Activated naive CD4-positive, alpha-beta T cell treated with anti-CD3 and anti-CD28 coated beads, Interleukin-2, amount 50 U/mL, for 72 hours (primary cell): ENCODE measurements at regions not wholly inside any gene's neighbourhood (a gene's known extent, or its start where the extent isn't known, plus 50 kb on each side); places are given as distances from the start of the nearest gene placed in this dataset.
A peak's percentile ranks its signal among the peaks of the same experiment; 100 is the strongest.

Experiments used
- ATAC-seq, 2 donors: fragments of 150-1000 bp; cut with Tn5 transposase; 2 replicates each; pipeline ENCODE4 v1.10.0; 2021; ENCODE audit warnings: mild to moderate bottlenecking in 2 of 2, moderate library complexity in 2 of 2
- DNase-seq, 2 donors: peaks; one replicate each; pipeline ENCODE4 v3.0.0; 2021 to 2022; ENCODE audit warnings: low spot score in 2 of 2
- H3K27ac Mint-ChIP-seq, 2 donors: one replicate each; pipeline ENCODE4 v1.8.0; 2022; ENCODE audit warnings: mild to moderate bottlenecking in 2 of 2, mixed read lengths in 2 of 2
- H3K36me3 Mint-ChIP-seq, 2 donors: one replicate each; pipeline ENCODE4 v1.8.0; 2022; ENCODE audit warnings: mixed read lengths in 2 of 2
- H3K9me3 Mint-ChIP-seq, 2 donors: one replicate each; pipeline ENCODE4 v1.8.0; 2022; ENCODE audit warnings: mixed read lengths in 2 of 2

DNA sequence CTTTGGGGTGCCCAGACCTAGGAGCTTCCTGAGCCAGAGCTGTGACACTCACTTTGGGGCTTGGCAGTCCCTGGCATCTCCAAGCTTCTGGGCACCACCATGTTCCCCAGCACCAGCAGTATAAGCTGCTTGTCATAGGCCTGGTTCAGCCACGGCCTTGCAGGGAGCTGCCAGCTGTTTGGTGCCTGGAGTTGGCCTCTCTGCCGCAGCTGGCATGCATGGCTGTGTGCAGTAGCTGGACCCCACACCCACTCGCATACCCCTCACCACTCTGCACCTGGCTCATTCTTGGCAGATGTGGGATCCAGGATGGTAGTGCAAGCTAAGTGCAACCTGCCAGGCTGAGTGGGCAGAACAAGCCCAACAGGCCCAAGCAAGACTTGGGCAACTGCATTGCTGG lies 73.4 kb upstream of the BRD7 start:
- no peak for ATAC-seq
- peak in 1 of 2 donors; percentile 50 for DNase-seq
- peaks cover 23 to 32% of the 10 kb centered on the region in 2 donors for H3K36me3 Mint-ChIP-seq
- peaks cover 17 to 26% of the 10 kb centered on the region in 2 donors for H3K9me3 Mint-ChIP-seq
- H3K27ac Mint-ChIP-seq, result no peak overlapping the region

- H3K36me3 Mint-ChIP-seq, result peaks cover 23 to 32% of the 10 kb centered on the region in 2 donors
- no peak for ATAC-seq
- H3K9me3 Mint-ChIP-seq, result peaks cover 17 to 26% of the 10 kb centered on the region in 2 donors
- no peak overlapping the region for H3K27ac Mint-ChIP-seq
- peak in 1 of 2 donors; percentile 33 for DNase-seq
These were observed 72.8 kb upstream of the BRD7 start for GRCh38 chr16:50441486-50442157.

- ATAC-seq (no peak), DNase-seq (no peak)
- Mint-ChIP-seq H3K36me3 (peaks cover 23 to 32% of the 10 kb centered on the region in 2 donors), H3K27ac (no peak overlapping the region), H3K9me3 (peaks cover 17 to 26% of the 10 kb centered on the region in 2 donors)
These were observed 72.2 kb upstream of the BRD7 start for GRCh38 chr16:50440991-50441390.

GRCh38 chr16:50440531-50440930 lies 71.7 kb upstream of the BRD7 start:
- H3K27ac Mint-ChIP-seq, result no peak overlapping the region
- peaks cover 17 to 26% of the 10 kb centered on the region in 2 donors for H3K9me3 Mint-ChIP-seq
- DNase-seq, result no peak
- peaks cover 23 to 32% of the 10 kb centered on the region in 2 donors for H3K36me3 Mint-ChIP-seq
- no peak for ATAC-seq

GRCh38 chr16:50437769-50438437 lies 69.1 kb upstream of the BRD7 start:
- ATAC-seq (no peak), DNase-seq (peak in 1 of 2 donors; percentile 28)
- Mint-ChIP-seq H3K27ac (no peak overlapping the region), H3K9me3 (peaks cover 17 to 26% of the 10 kb centered on the region in 2 donors), H3K36me3 (peaks cover 23 to 32% of the 10 kb centered on the region in 2 donors)

DNA sequence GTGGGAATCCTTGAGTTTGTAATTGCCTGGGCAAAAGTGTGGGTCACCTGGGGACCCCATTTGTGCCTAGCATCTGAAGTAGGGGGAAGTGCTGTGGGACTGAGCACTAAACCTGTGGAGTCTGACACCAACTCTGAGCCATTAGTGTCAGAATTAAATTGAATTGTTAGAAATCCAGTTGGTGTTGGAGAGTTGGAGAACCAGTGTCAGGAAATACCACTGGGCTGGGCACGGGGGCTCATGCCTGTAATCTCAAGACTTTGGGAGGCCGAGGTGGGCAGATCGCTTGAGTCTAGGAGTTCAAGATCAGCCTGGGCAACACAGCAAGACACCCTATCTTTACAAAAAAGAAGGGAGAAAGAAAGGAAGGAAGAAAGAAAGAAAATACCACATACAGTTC lies 67.5 kb upstream of the BRD7 start:
- H3K27ac Mint-ChIP-seq, result no peak overlapping the region
- ATAC-seq, result no peak
- H3K9me3 Mint-ChIP-seq, result peaks cover 12 to 18% of the 10 kb centered on the region in 2 donors
- peaks cover 18 to 22% of the 10 kb centered on the region in 2 donors for H3K36me3 Mint-ChIP-seq
- no peak for DNase-seq

- H3K9me3 Mint-ChIP-seq, result peaks cover 6 to 14% of the 10 kb centered on the region in 2 donors
- ATAC-seq (no peak), DNase-seq (no peak)
- peaks cover 15 to 18% of the 10 kb centered on the region in 2 donors for H3K36me3 Mint-ChIP-seq
- no peak overlapping the region for H3K27ac Mint-ChIP-seq
These were observed 66.2 kb upstream of the BRD7 start for GRCh38 chr16:50434872-50435478.

DNA sequence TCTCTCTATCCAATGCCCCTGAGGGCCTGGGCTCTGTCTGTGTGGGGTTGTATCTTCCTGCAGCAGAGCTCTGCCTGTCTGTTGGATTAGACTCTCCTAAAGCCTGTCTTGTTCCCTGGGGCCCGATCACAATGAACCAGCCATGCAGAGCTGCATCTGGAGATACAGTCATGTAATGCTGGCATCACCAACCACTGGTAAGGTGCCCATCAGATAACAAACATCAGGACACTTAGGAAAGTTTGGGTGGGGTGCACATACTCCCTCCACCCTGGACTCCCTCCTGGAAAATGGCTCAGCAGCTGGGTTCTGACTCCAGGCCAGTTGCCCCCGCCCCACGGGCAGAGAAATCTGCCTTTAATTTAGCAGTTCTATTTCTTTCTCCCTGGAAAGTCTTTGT lies 61.3 kb upstream of the BRD7 start:
- Mint-ChIP-seq H3K27ac (no peak overlapping the region), H3K9me3 (peaks cover 0 to 4% of the 10 kb centered on the region in 2 donors), H3K36me3 (no peaks in the 10 kb centered on the region)
- ATAC-seq (no peak), DNase-seq (no peak)

GRCh38 chr16:50428742-50429141 lies 60.0 kb upstream of the BRD7 start:
- no peak overlapping the region for H3K27ac Mint-ChIP-seq
- H3K9me3 Mint-ChIP-seq, result peaks cover 0 to 4% of the 10 kb centered on the region in 2 donors
- ATAC-seq, result no peak
- DNase-seq, result no peak
- H3K36me3 Mint-ChIP-seq, result no peaks in the 10 kb centered on the region

GRCh38 chr16:50428116-50428515 lies 59.3 kb upstream of the BRD7 start:
- H3K27ac Mint-ChIP-seq, result no peak overlapping the region
- DNase-seq, result no peak
- H3K36me3 Mint-ChIP-seq, result no peaks in the 10 kb centered on the region
- peaks cover 0 to 4% of the 10 kb centered on the region in 2 donors for H3K9me3 Mint-ChIP-seq
- no peak for ATAC-seq

DNA sequence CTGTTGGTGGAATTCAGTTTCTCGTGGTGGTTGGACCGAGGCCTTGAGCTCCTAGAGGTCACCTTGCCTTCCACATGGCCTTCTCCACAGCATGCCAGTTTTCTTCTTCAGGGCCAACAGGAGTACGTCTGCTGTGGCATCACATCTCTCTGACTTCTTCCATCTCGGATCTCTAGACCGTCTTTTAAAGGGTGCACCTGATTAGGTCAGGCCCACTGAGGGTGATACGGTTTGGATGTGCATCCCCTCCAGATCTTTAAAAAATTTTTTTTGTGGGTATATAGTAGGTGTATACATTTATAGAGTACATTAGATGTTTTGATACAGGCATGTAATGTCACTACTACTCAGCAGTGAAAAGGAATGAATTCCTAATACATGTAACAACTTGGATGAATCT lies 58.3 kb upstream of the BRD7 start:
- H3K27ac Mint-ChIP-seq, result no peak overlapping the region
- no peak for DNase-seq
- H3K36me3 Mint-ChIP-seq, result no peaks in the 10 kb centered on the region
- peaks cover 0 to 4% of the 10 kb centered on the region in 2 donors for H3K9me3 Mint-ChIP-seq
- no peak for ATAC-seq

- H3K9me3 Mint-ChIP-seq, result peaks cover 0 to 4% of the 10 kb centered on the region in 2 donors
These were observed 56.9 kb upstream of the BRD7 start for GRCh38 chr16:50425648-50426047.

GRCh38 chr16:50425044-50425443 lies 56.3 kb upstream of the BRD7 start:
- H3K27ac Mint-ChIP-seq, result no peak overlapping the region
- ATAC-seq (no peak), DNase-seq (no peak)
- peaks cover 4% of the 10 kb centered on the region in 2 donors for H3K36me3 Mint-ChIP-seq
- H3K9me3 Mint-ChIP-seq, result peaks cover 3 to 8% of the 10 kb centered on the region in 2 donors

More at GRCh38 chr16:50425648-50426047, 56.9 kb upstream of the BRD7 start:
- Mint-ChIP-seq H3K27ac (no peak overlapping the region), H3K36me3 (no peaks in the 10 kb centered on the region)
- DNase-seq, result no peak
- ATAC-seq, result no peak

GRCh38 chr16:50422926-50423325 lies 54.1 kb upstream of the BRD7 start:
- Mint-ChIP-seq H3K27ac (no peak overlapping the region), H3K36me3 (peaks cover 13% of the 10 kb centered on the region in 2 donors), H3K9me3 (peaks cover 17 to 29% of the 10 kb centered on the region in 2 donors)
- ATAC-seq, result no peak
- DNase-seq, result no peak

DNA sequence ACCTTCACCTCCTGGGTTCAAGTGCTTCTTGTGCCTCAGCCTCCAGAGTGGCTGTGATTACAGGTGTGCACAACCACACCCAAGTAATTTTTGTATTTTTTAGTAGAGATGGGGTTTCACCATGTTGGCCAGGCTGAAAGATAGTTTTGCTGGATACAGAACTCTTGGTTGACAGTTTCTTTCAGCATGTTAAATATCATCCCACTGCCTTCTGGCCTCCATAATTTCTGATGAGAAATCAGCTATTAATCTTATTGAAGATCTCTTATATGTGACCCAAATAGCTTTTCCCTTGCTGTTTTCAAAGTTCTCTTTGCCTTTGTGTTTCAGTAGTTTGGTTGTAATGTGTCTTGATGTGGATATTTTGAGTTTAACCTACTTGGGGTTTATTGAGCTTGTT lies 50.3 kb upstream of the BRD7 start:
- Mint-ChIP-seq H3K27ac (no peak overlapping the region), H3K9me3 (peaks cover 25 to 45% of the 10 kb centered on the region in 2 donors), H3K36me3 (peaks cover 13 to 20% of the 10 kb centered on the region in 2 donors)
- no peak for ATAC-seq
- no peak for DNase-seq
